Epithelial cell of esophagus (primary cell): ENCODE measurements at regions not wholly inside any gene's neighbourhood (a gene's known extent, or its start where the extent isn't known, plus 50 kb on each side); places are given as distances from the start of the nearest gene placed in this dataset.

Source experiments
- DNase-seq: peaks from one replicate; pipeline ENCODE4 v3.0.0; 2010; ENCODE audit warnings: low read depth
- H3K4me3 ChIP-seq: 2 replicates; pipeline ENCODE4 v1.5.1; 2011; ENCODE audit warnings: mild to moderate bottlenecking, low read length, control low read depth
- CTCF ChIP-seq: IDR thresholded peaks from 2 replicates; pipeline ENCODE4 v1.5.1; 2011; ENCODE audit warnings: low read depth, mild to moderate bottlenecking, low read length, control low read depth, inconsistent platforms; ENCODE audit not compliant: insufficient read depth; ENCODE audit errors: missing control alignments

GRCh38 chr11:41955066-41955465 is 495.6 kb upstream of the LRRC4C start:
- DNase-seq = no peak
- H3K4me3 ChIP-seq = no peak overlapping the region
- no peak for TF ChIP-seq CTCF

- TF ChIP-seq CTCF = no peak
- DNase-seq = no peak
- no peak overlapping the region for H3K4me3 ChIP-seq
These were observed 496.4 kb upstream of the LRRC4C start for GRCh38 chr11:41955635-41956400.

GRCh38 chr11:41963406-41963805 is 504.0 kb upstream of the LRRC4C start:
- H3K4me3 ChIP-seq = no peak overlapping the region
- no peak for DNase-seq
- TF ChIP-seq CTCF = no peak

GRCh38 chr11:41970681-41971080 is 511.2 kb upstream of the LRRC4C start:
- no peak for DNase-seq
- no peak for TF ChIP-seq CTCF
- H3K4me3 ChIP-seq = no peak overlapping the region

GRCh38 chr11:41971592-41971991 is 512.1 kb upstream of the LRRC4C start:
- TF ChIP-seq CTCF = no peak
- DNase-seq = no peak
- H3K4me3 ChIP-seq = no peak overlapping the region

- DNase-seq = peak; percentile 54
- no peak for TF ChIP-seq CTCF
- H3K4me3 ChIP-seq = no peak overlapping the region
These were observed 519.5 kb upstream of the LRRC4C start for GRCh38 chr11:41978945-41979344.

GRCh38 chr11:41980741-41981140 is 521.3 kb upstream of the LRRC4C start:
- TF ChIP-seq CTCF = no peak
- H3K4me3 ChIP-seq = no peak overlapping the region
- no peak for DNase-seq
